Activated T-helper 1 cell treated with Interleukin-2 at 50 U/mL for 16 hours (primary cell): ENCODE measurements at regions not wholly inside any gene's neighbourhood (a gene's known extent, or its start where the extent isn't known, plus 50 kb on each side); places are given as distances from the start of the nearest gene placed in this dataset.
"Not testable (repeated sequence)": the region's sequence is repeated elsewhere in the genome, so short reads cannot be mapped to it uniquely, and the experiment has no call there.

ENCODE experiments used
- DNase-seq: peaks from one replicate; pipeline ENCODE4 v3.0.0-alpha.2; 2020; ENCODE audit warnings: low read depth

GRCh38 chr1:38609166-38610025 lies 250.2 kb downstream of the RRAGC start:
- no peak for DNase-seq

GRCh38 chr1:38608202-38608864 lies 251.2 kb downstream of the RRAGC start:
- no peak for DNase-seq

- DNase-seq: no peak
These were observed 252.0 kb downstream of the RRAGC start for GRCh38 chr1:38607526-38607925.

GRCh38 chr1:38605063-38605462 lies 254.5 kb downstream of the RRAGC start:
- no peak for DNase-seq

- DNase-seq: no peak
These were observed 255.7 kb downstream of the RRAGC start for GRCh38 chr1:38603907-38604306.

GRCh38 chr1:38600905-38601304 lies 258.7 kb downstream of the RRAGC start:
- DNase-seq: no peak

GRCh38 chr1:38600286-38600685 lies 259.3 kb downstream of the RRAGC start:
- DNase-seq: no peak

- no peak for DNase-seq
These were observed 261.5 kb downstream of the RRAGC start for GRCh38 chr1:38598118-38598517.

- DNase-seq: no peak
These were observed 270.5 kb downstream of the RRAGC start for GRCh38 chr1:38589036-38589435.

- no peak for DNase-seq
These were observed 271.8 kb downstream of the RRAGC start for GRCh38 chr1:38587766-38588165.

- peak; percentile 26 for DNase-seq
These were observed 272.5 kb downstream of the RRAGC start for GRCh38 chr1:38586993-38587646.

GRCh38 chr1:38585971-38586370 lies 273.6 kb downstream of the RRAGC start:
- DNase-seq: no peak

- DNase-seq: no peak
These were observed 274.1 kb downstream of the RRAGC start for GRCh38 chr1:38585460-38585859.

- DNase-seq: no peak
These were observed 274.9 kb downstream of the RRAGC start for GRCh38 chr1:38584448-38585355.

GRCh38 chr1:38583287-38583686 lies 276.3 kb downstream of the RRAGC start:
- not testable (repeated sequence) for DNase-seq

GRCh38 chr1:38581396-38581795 lies 278.2 kb downstream of the RRAGC start:
- DNase-seq: no peak

- DNase-seq: no peak
These were observed 279.0 kb downstream of the RRAGC start for GRCh38 chr1:38580594-38580993.

GRCh38 chr1:38579056-38579455 lies 280.5 kb downstream of the RRAGC start:
- no peak for DNase-seq

GRCh38 chr1:38578271-38578951 lies 281.2 kb downstream of the RRAGC start:
- DNase-seq: no peak

- no peak for DNase-seq
These were observed 281.7 kb downstream of the RRAGC start for GRCh38 chr1:38577937-38578270.

GRCh38 chr1:38577385-38577784 lies 282.2 kb downstream of the RRAGC start:
- DNase-seq: no peak
